GM18951 (cell line): ENCODE measurements at regions not wholly inside any gene's neighbourhood (a gene's known extent, or its start where the extent isn't known, plus 50 kb on each side); places are given as distances from the start of the nearest gene placed in this dataset.

Experiments
- POLR2A ChIP-seq: IDR thresholded peaks from 4 replicates; pipeline ENCODE4 v1.6.1; 2011; ENCODE audit warnings: mild to moderate bottlenecking; ENCODE audit not compliant: insufficient read length, insufficient read depth; ENCODE audit errors: extremely low read depth
- in situ Hi-C: fragments of 300-500 bp; cut with MboI; formaldehyde crosslinking; loops from one replicate; pipeline ENCODE4 v1.12.0; 2022; ENCODE audit warnings: low sequenced_read_pairs, mixed read lengths, inconsistent platforms; ENCODE audit not compliant: unreplicated experiment

- in situ Hi-C loops: no loop called here
- no peak for TF ChIP-seq POLR2A
These were observed 188.3 kb downstream of the MIB1 start for GRCh38 chr18:21928925-21929324.

GRCh38 chr18:21930177-21930576 lies 189.6 kb downstream of the MIB1 start:
- in situ Hi-C loops: no loop called here
- TF ChIP-seq POLR2A: no peak

- TF ChIP-seq POLR2A: no peak
- in situ Hi-C loops: no loop called here
These were observed 193.6 kb downstream of the MIB1 start for GRCh38 chr18:21933931-21934765.

GRCh38 chr18:21934766-21935015 lies 194.1 kb downstream of the MIB1 start:
- in situ Hi-C loops: no loop called here
- TF ChIP-seq POLR2A: no peak

- in situ Hi-C loops: no loop called here
- no peak for TF ChIP-seq POLR2A
These were observed 202.9 kb downstream of the MIB1 start for GRCh38 chr18:21943456-21943855.

- in situ Hi-C loops: loop anchor here (25.0 kb wide), 1 partner anchor 462 kb away; no protein-coding TSS in a partner anchor
- TF ChIP-seq POLR2A: no peak
These were observed 208.9 kb downstream of the MIB1 start for GRCh38 chr18:21949326-21950015.

GRCh38 chr18:21955757-21956652 lies 213.4 kb upstream of the GATA6 start:
- no peak for TF ChIP-seq POLR2A
- in situ Hi-C loops: loop anchor here (25.0 kb wide), 1 partner anchor 469 kb away; no protein-coding TSS in a partner anchor

GRCh38 chr18:21958263-21958662 lies 211.1 kb upstream of the GATA6 start:
- in situ Hi-C loops: loop anchor here (25.0 kb wide), 1 partner anchor 471 kb away; no protein-coding TSS in a partner anchor
- no peak for TF ChIP-seq POLR2A

GRCh38 chr18:21958707-21959450 lies 210.5 kb upstream of the GATA6 start:
- in situ Hi-C loops: loop anchor here (25.0 kb wide), 1 partner anchor 472 kb away; no protein-coding TSS in a partner anchor
- TF ChIP-seq POLR2A: no peak

GRCh38 chr18:21960189-21960588 lies 209.2 kb upstream of the GATA6 start:
- in situ Hi-C loops: loop anchor here (25.0 kb wide), 1 partner anchor 473 kb away; no protein-coding TSS in a partner anchor

GRCh38 chr18:21963336-21963735 lies 206.1 kb upstream of the GATA6 start:
- in situ Hi-C loops: loop anchor here (25.0 kb wide), 1 partner anchor 476 kb away; no protein-coding TSS in a partner anchor

More at GRCh38 chr18:21960189-21960588, 209.2 kb upstream of the GATA6 start:
- TF ChIP-seq POLR2A: no peak

GRCh38 chr18:21968338-21968737 lies 201.1 kb upstream of the GATA6 start:
- TF ChIP-seq POLR2A: no peak
- in situ Hi-C loops: loop anchor here (25.0 kb wide), 1 partner anchor 481 kb away; no protein-coding TSS in a partner anchor

More at GRCh38 chr18:21963336-21963735, 206.1 kb upstream of the GATA6 start:
- TF ChIP-seq POLR2A: no peak
